Daoy (cell line): ENCODE measurements at regions not wholly inside any gene's neighbourhood (a gene's known extent, or its start where the extent isn't known, plus 50 kb on each side); places are given as distances from the start of the nearest gene placed in this dataset.

Experiments used
- DNase-seq: peaks from one replicate; pipeline ENCODE4 v3.0.0-alpha.2; 2015; ENCODE audit warnings: low read depth

- DNase-seq, result no peak
Measured at GRCh38 chr10:128527711-128528110, 401.5 kb upstream of the MKI67 start.

- DNase-seq, result no peak
Measured at GRCh38 chr10:128528167-128528566, 401.9 kb upstream of the MKI67 start.

- no peak for DNase-seq
Measured at GRCh38 chr10:128528781-128529180, 402.6 kb upstream of the MKI67 start.

- DNase-seq, result no peak
Measured at GRCh38 chr10:128529225-128529624, 403.0 kb upstream of the MKI67 start.

- no peak for DNase-seq
Measured at GRCh38 chr10:128530301-128530700, 404.1 kb upstream of the MKI67 start.

- no peak for DNase-seq
Measured at GRCh38 chr10:128530946-128531345, 404.7 kb upstream of the MKI67 start.

- DNase-seq, result no peak
Measured at GRCh38 chr10:128534686-128535085, 408.5 kb upstream of the MKI67 start.

- DNase-seq, result no peak
Measured at GRCh38 chr10:128536259-128536658, 410.0 kb upstream of the MKI67 start.

GRCh38 chr10:128537834-128538330, 411.7 kb upstream of the MKI67 start:
- DNase-seq, result no peak

GRCh38 chr10:128538671-128539070, 412.4 kb upstream of the MKI67 start:
- DNase-seq, result no peak

GRCh38 chr10:128539510-128540127, 413.4 kb upstream of the MKI67 start:
- DNase-seq, result no peak

- DNase-seq, result no peak
Measured at GRCh38 chr10:128540128-128540762, 414.0 kb upstream of the MKI67 start.

- peak; percentile 17 for DNase-seq
Measured at GRCh38 chr10:128540781-128541761, 414.8 kb upstream of the MKI67 start.

- DNase-seq, result no peak
Measured at GRCh38 chr10:128541926-128542475, 415.8 kb upstream of the MKI67 start.

- no peak for DNase-seq
Measured at GRCh38 chr10:128542659-128543058, 416.4 kb upstream of the MKI67 start.

GRCh38 chr10:128543151-128543550, 416.9 kb upstream of the MKI67 start:
- no peak for DNase-seq

GRCh38 chr10:128545216-128545615, 419.0 kb upstream of the MKI67 start:
- DNase-seq, result no peak

- no peak for DNase-seq
Measured at GRCh38 chr10:128546651-128547165, 420.5 kb upstream of the MKI67 start.

GRCh38 chr10:128549101-128549608, 422.9 kb upstream of the MKI67 start:
- no peak for DNase-seq

GRCh38 chr10:128550045-128550444, 423.8 kb upstream of the MKI67 start:
- no peak for DNase-seq

- DNase-seq, result no peak
Measured at GRCh38 chr10:128551475-128551874, 425.3 kb upstream of the MKI67 start.

- no peak for DNase-seq
Measured at GRCh38 chr10:128553755-128554154, 427.5 kb upstream of the MKI67 start.
